ENCODE measurements at regions not wholly inside any gene's neighbourhood (a gene's known extent, or its start where the extent isn't known, plus 50 kb on each side); places are given as distances from the start of the nearest gene placed in this dataset.

DNA sequence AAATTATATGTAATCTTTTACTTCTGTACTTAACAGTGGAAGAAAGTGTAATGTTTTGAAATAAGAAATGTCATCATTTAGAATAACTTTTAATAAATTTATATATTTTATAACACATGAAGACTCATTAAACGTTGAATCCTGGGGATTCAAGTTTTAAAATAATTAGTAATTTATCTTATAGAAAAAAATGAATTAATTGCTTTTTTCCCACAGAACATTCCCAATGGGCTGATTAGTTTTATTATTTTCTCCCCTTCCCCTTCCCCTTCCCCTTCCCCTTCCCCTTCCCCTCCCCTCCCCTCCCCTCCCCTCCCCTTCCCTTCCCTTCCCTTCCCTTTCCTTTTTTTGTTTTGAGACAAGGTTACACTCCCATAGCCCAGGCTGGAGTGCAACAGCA, 79.7 kb downstream of the MRPS30 start:
- TF ChIP-seq CTCF (IDR thresholded peaks at IDR 0.05; ENCODE audit: extremely low read depth in 1 of 2, insufficient read depth in 1 of 2, low read depth in 1 of 2, low read length in 2 of 2) (no peak), POLR2A (IDR thresholded peaks at IDR 0.05; ENCODE audit: low read depth, low read length) (no peak), EZH2 (IDR thresholded peaks at IDR 0.05; ENCODE audit: borderline replicate concordance, low read depth, low read length, severe bottlenecking) (no peak), JUN (IDR thresholded peaks at IDR 0.05; ENCODE audit: borderline replicate concordance, insufficient read depth, insufficient read length, low read depth) (no peak), FOS (IDR thresholded peaks at IDR 0.05; ENCODE audit: borderline replicate concordance, insufficient read depth, low read length) (no peak), MAX (IDR thresholded peaks at IDR 0.05; ENCODE audit: insufficient read depth, insufficient read length) (no peak), POLR2AphosphoS5 (IDR thresholded peaks at IDR 0.05; ENCODE audit: insufficient read depth, low read depth, low read length) (no peak), MYC (IDR thresholded peaks at IDR 0.05; ENCODE audit: low read depth, low read length) (no peak)
